GM19240 (cell line): ENCODE measurements at regions not wholly inside any gene's neighbourhood (a gene's known extent, or its start where the extent isn't known, plus 50 kb on each side); places are given as distances from the start of the nearest gene placed in this dataset.
"Not testable (repeated sequence)": the region's sequence is repeated elsewhere in the genome, so short reads cannot be mapped to it uniquely, and the experiment has no call there.

Experiments used
- DNase-seq: peaks from one replicate; pipeline ENCODE4 v3.0.0; 2011; ENCODE audit warnings: low spot score; ENCODE audit not compliant: insufficient read length

GRCh38 chrX:128623361-128623760, 571.2 kb upstream of the ACTRT1 start:
- no peak for DNase-seq

GRCh38 chrX:128622296-128622695, 570.1 kb upstream of the ACTRT1 start:
- DNase-seq: no peak

- DNase-seq: no peak
These were observed 567.3 kb upstream of the ACTRT1 start for GRCh38 chrX:128619490-128619889.

GRCh38 chrX:128616933-128617332, 564.7 kb upstream of the ACTRT1 start:
- DNase-seq: no peak

- DNase-seq: not testable (repeated sequence)
These were observed 554.6 kb upstream of the ACTRT1 start for GRCh38 chrX:128606817-128607216.

- not testable (repeated sequence) for DNase-seq
These were observed 554.2 kb upstream of the ACTRT1 start for GRCh38 chrX:128606357-128606756.

- DNase-seq: no peak
These were observed 549.5 kb upstream of the ACTRT1 start for GRCh38 chrX:128601706-128602105.

GRCh38 chrX:128599632-128600031, 547.4 kb upstream of the ACTRT1 start:
- DNase-seq: no peak

GRCh38 chrX:128582036-128582435, 529.8 kb upstream of the ACTRT1 start:
- no peak for DNase-seq

- DNase-seq: no peak
These were observed 529.4 kb upstream of the ACTRT1 start for GRCh38 chrX:128581615-128582014.

GRCh38 chrX:128543114-128543513, 490.9 kb upstream of the ACTRT1 start:
- DNase-seq: no peak

GRCh38 chrX:128518508-128518907, 466.3 kb upstream of the ACTRT1 start:
- DNase-seq: no peak

GRCh38 chrX:128517691-128518090, 465.5 kb upstream of the ACTRT1 start:
- no peak for DNase-seq

GRCh38 chrX:128504496-128504895, 452.3 kb upstream of the ACTRT1 start:
- DNase-seq: no peak

GRCh38 chrX:128464116-128464515, 411.9 kb upstream of the ACTRT1 start:
- no peak for DNase-seq

GRCh38 chrX:128460835-128461234, 408.6 kb upstream of the ACTRT1 start:
- no peak for DNase-seq

GRCh38 chrX:128458888-128459287, 406.7 kb upstream of the ACTRT1 start:
- no peak for DNase-seq

GRCh38 chrX:128457674-128458073, 405.5 kb upstream of the ACTRT1 start:
- no peak for DNase-seq

GRCh38 chrX:128439159-128439558, 387.0 kb upstream of the ACTRT1 start:
- no peak for DNase-seq

- no peak for DNase-seq
These were observed 385.9 kb upstream of the ACTRT1 start for GRCh38 chrX:128438082-128438481.

- no peak for DNase-seq
These were observed 384.3 kb upstream of the ACTRT1 start for GRCh38 chrX:128436397-128437103.

GRCh38 chrX:128425546-128425945, 373.3 kb upstream of the ACTRT1 start:
- no peak for DNase-seq

- DNase-seq: no peak
These were observed 356.6 kb upstream of the ACTRT1 start for GRCh38 chrX:128408842-128409241.

GRCh38 chrX:128396601-128397000, 344.4 kb upstream of the ACTRT1 start:
- DNase-seq: no peak
